ENCODE measurements at regions not wholly inside any gene's neighbourhood (a gene's known extent, or its start where the extent isn't known, plus 50 kb on each side); places are given as distances from the start of the nearest gene placed in this dataset.

DNA sequence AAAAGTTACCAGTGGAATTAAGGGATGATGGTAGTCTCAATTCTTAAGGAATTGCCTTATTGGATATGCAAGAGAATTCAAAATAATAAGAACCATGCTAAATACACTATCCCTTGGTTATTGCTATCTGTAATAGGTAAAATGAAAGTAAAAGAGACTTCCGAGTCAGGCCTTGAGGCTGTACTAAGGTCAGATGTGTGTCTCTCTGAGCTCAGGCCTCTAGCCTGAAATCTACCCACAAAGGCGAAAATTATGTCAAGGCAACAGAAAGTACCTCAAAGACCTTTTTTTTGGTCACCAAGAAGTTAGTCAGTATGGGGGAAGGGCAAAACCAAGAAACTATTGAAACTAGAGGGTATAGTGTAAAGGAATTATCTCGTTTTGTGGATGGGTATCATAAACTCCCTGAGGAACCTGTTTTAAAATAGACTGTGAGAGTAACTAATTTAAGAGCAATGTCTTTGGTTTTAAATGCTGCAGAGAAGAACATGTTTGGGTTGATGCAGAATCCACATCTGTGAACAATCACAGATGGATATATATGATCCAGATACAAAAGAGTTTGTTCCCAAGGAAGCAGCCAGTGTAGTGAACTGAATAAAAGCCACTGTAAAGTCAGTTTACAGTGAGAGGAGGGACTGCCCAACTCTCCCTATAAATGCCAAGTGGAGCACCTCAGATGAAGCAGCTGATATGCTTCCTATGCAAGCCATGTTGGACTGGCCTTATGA is 382.3 kb upstream of the SEMA6D start:
- TF ChIP-seq CTCF (IDR thresholded peaks at IDR 0.05) (no peak), POLR2A (IDR thresholded peaks at IDR 0.05) (no peak)

All from adrenal gland (tissue), 5 donors.